Urinary bladder (tissue), 3 donors: ENCODE measurements at regions not wholly inside any gene's neighbourhood (a gene's known extent, or its start where the extent isn't known, plus 50 kb on each side); places are given as distances from the start of the nearest gene placed in this dataset.

Source experiments
- DNase-seq: peaks from one replicate; pipeline ENCODE4 v3.0.0-alpha.2; 2015; ENCODE audit errors: extremely low spot score
- H3K27ac ChIP-seq: one replicate; pipeline ENCODE4 v1.5.1; 2013; ENCODE audit warnings: low read depth, mild to moderate bottlenecking, moderate library complexity
- H3K36me3 ChIP-seq: one replicate; pipeline ENCODE4 v1.6.1; 2013; ENCODE audit warnings: mild to moderate bottlenecking, moderate library complexity; ENCODE audit not compliant: insufficient read depth
- H3K4me1 ChIP-seq: one replicate; pipeline ENCODE4 v1.6.1; 2013; ENCODE audit warnings: mild to moderate bottlenecking, moderate library complexity; ENCODE audit not compliant: insufficient read depth
- H3K4me3 ChIP-seq: one replicate; pipeline ENCODE4 v1.5.1; 2013; ENCODE audit warnings: low read depth, low read length
- WGBS: extraction: QIAGEN DNeasy Blood & Tissue Kit; methylation state at CpG from one replicate; pipeline ENCODE4 v1.1.7; 2013; 5-methylcytosine and 5-hydroxymethylcytosine counted together
- donor health status: healthy with polysubstance abuse.
- donor health status: healthy.

GRCh38 chr16:51085271-51085670 lies 65.8 kb downstream of the SALL1 start:
- WGBS: 89% methylated on average over 4 of the region's 4 CpGs
- H3K36me3 ChIP-seq: no peaks in the 10 kb centered on the region
- H3K27ac ChIP-seq: no peak overlapping the region
- no peak for DNase-seq
- no peaks in the 10 kb centered on the region for H3K4me1 ChIP-seq
- H3K4me3 ChIP-seq: no peak overlapping the region

GRCh38 chr16:51084074-51084928 lies 66.8 kb downstream of the SALL1 start:
- no peak overlapping the region for H3K4me3 ChIP-seq
- no peaks in the 10 kb centered on the region for H3K4me1 ChIP-seq
- WGBS: 72% methylated on average over 3 of the region's 3 CpGs
- no peak overlapping the region for H3K27ac ChIP-seq
- DNase-seq: no peak
- no peaks in the 10 kb centered on the region for H3K36me3 ChIP-seq

- H3K27ac ChIP-seq: no peak overlapping the region
- no peaks in the 10 kb centered on the region for H3K36me3 ChIP-seq
- WGBS: 62% methylated on average over 4 of the region's 4 CpGs
- H3K4me3 ChIP-seq: no peak overlapping the region
- DNase-seq: no peak
- no peaks in the 10 kb centered on the region for H3K4me1 ChIP-seq
Measured at GRCh38 chr16:51072591-51072990, 78.5 kb downstream of the SALL1 start.

GRCh38 chr16:51071326-51071725 lies 79.7 kb downstream of the SALL1 start:
- DNase-seq: no peak
- Histone ChIP-seq H3K4me3 (no peak overlapping the region), H3K27ac (no peak overlapping the region), H3K36me3 (no peaks in the 10 kb centered on the region), H3K4me1 (no peaks in the 10 kb centered on the region)
- WGBS: 79% methylated on average over 9 of the region's 9 CpGs

GRCh38 chr16:51067352-51067751 lies 83.7 kb downstream of the SALL1 start:
- 48% methylated on average over 7 of the region's 7 CpGs for WGBS
- Histone ChIP-seq H3K27ac (no peak overlapping the region), H3K36me3 (no peaks in the 10 kb centered on the region), H3K4me3 (no peak overlapping the region), H3K4me1 (no peaks in the 10 kb centered on the region)
- no peak for DNase-seq

GRCh38 chr16:51062039-51062438 lies 89.0 kb downstream of the SALL1 start:
- WGBS: 53% methylated on average over 5 of the region's 5 CpGs

GRCh38 chr16:51061328-51061727 lies 89.7 kb downstream of the SALL1 start:
- Histone ChIP-seq H3K36me3 (no peaks in the 10 kb centered on the region), H3K4me3 (no peak overlapping the region), H3K27ac (no peak overlapping the region), H3K4me1 (no peaks in the 10 kb centered on the region)
- WGBS: 89% methylated on average over 2 of the region's 2 CpGs
- no peak for DNase-seq

More at GRCh38 chr16:51062039-51062438, 89.0 kb downstream of the SALL1 start:
- no peak for DNase-seq
- no peak overlapping the region for H3K4me3 ChIP-seq
- H3K27ac ChIP-seq: no peak overlapping the region
- H3K36me3 ChIP-seq: no peaks in the 10 kb centered on the region
- H3K4me1 ChIP-seq: no peaks in the 10 kb centered on the region

GRCh38 chr16:51057969-51058337 lies 93.1 kb downstream of the SALL1 start:
- H3K4me3 ChIP-seq: no peak overlapping the region
- no peaks in the 10 kb centered on the region for H3K36me3 ChIP-seq
- no peaks in the 10 kb centered on the region for H3K4me1 ChIP-seq
- no peak for DNase-seq
- no peak overlapping the region for H3K27ac ChIP-seq
- 53% methylated on average over 2 of the region's 2 CpGs for WGBS

- no peaks in the 10 kb centered on the region for H3K36me3 ChIP-seq
- H3K4me3 ChIP-seq: no peak overlapping the region
- WGBS: 41% methylated on average over 8 of the region's 8 CpGs
- H3K4me1 ChIP-seq: no peaks in the 10 kb centered on the region
- no peak for DNase-seq
- no peak overlapping the region for H3K27ac ChIP-seq
Measured at GRCh38 chr16:51057102-51057793, 93.8 kb downstream of the SALL1 start.

GRCh38 chr16:51056331-51056730 lies 94.7 kb downstream of the SALL1 start:
- Histone ChIP-seq H3K4me3 (no peak overlapping the region), H3K27ac (no peak overlapping the region), H3K4me1 (no peaks in the 10 kb centered on the region), H3K36me3 (no peaks in the 10 kb centered on the region)
- DNase-seq: no peak
- WGBS: 54% methylated on average over 2 of the region's 2 CpGs

GRCh38 chr16:51055434-51055833 lies 95.6 kb downstream of the SALL1 start:
- no peak for DNase-seq
- Histone ChIP-seq H3K4me3 (no peak overlapping the region), H3K27ac (no peak overlapping the region), H3K36me3 (no peaks in the 10 kb centered on the region), H3K4me1 (no peaks in the 10 kb centered on the region)
- 83% methylated on average over 9 of the region's 9 CpGs for WGBS

- DNase-seq: no peak
- WGBS: 67% methylated on average over 2 of the region's 2 CpGs
- Histone ChIP-seq H3K27ac (no peak overlapping the region), H3K4me1 (no peaks in the 10 kb centered on the region), H3K4me3 (no peak overlapping the region), H3K36me3 (no peaks in the 10 kb centered on the region)
Measured at GRCh38 chr16:51053775-51054174, 97.3 kb downstream of the SALL1 start.

GRCh38 chr16:51051671-51052070 lies 99.4 kb downstream of the SALL1 start:
- DNase-seq: no peak
- Histone ChIP-seq H3K4me1 (no peaks in the 10 kb centered on the region), H3K4me3 (no peak overlapping the region), H3K36me3 (no peaks in the 10 kb centered on the region), H3K27ac (no peak overlapping the region)
- 89% methylated on average over 1 of the region's 1 CpG for WGBS

GRCh38 chr16:51050377-51050706 lies 100.7 kb downstream of the SALL1 start:
- Histone ChIP-seq H3K4me1 (no peaks in the 10 kb centered on the region), H3K36me3 (no peaks in the 10 kb centered on the region), H3K27ac (no peak overlapping the region), H3K4me3 (no peak overlapping the region)
- 72% methylated on average over 4 of the region's 4 CpGs for WGBS
- DNase-seq: no peak
